ENCODE measurements at regions not wholly inside any gene's neighbourhood (a gene's known extent, or its start where the extent isn't known, plus 50 kb on each side); places are given as distances from the start of the nearest gene placed in this dataset.

DNA sequence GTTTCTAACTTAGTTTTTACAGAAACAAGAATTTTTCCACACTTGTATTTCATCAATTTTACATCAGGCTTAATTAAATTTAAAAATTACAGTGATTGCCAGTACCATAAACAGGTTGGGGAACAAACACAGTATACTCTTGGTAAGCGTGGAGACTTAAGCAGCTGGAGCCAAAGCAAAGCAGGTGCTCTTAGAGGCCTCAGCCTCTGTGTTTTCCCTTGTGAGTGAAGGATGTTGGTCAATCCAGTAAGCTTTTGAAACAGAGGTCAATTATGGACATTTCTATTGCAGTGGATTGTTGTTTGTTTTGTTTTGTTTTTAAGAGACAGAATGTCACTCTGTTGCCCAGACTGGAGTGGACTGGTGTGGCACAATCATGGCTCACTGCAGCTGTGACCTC, 100.6 kb upstream of the CELF2 start:
- no peak overlapping the region for H3K4me2 ChIP-seq (ENCODE audit: control insufficient read depth, insufficient read depth)
- no peak overlapping the region for H2AFZ ChIP-seq (ENCODE audit: control insufficient read depth, low read depth, low read length)
- TF ChIP-seq NFYB (IDR thresholded peaks at IDR 0.05; ENCODE audit: insufficient read depth, low read depth, low read length) (no peak), FOXK2 (IDR thresholded peaks at IDR 0.05) (no peak), STAT1 (conservative IDR thresholded peaks at IDR 0.05) (no peak), POLR2A (IDR thresholded peaks at IDR 0.05; ENCODE audit: low read depth, low read length) (no peak), IKZF2 (IDR thresholded peaks at IDR 0.05) (no peak), CBFB (IDR thresholded peaks at IDR 0.05; ENCODE audit: low read depth) (no peak), RAD51 (IDR thresholded peaks at IDR 0.05) (no peak), ZSCAN29 (IDR thresholded peaks at IDR 0.05) (no peak), ZNF384 (IDR thresholded peaks at IDR 0.05; ENCODE audit: borderline replicate concordance, low read depth, low read length) (no peak), MYB (IDR thresholded peaks at IDR 0.05; ENCODE audit: borderline replicate concordance, low read depth, low read length) (no peak), EED (IDR thresholded peaks at IDR 0.05; ENCODE audit: low read depth) (no peak), CHD1 (IDR thresholded peaks at IDR 0.05; ENCODE audit: low read depth, low read length) (no peak), NR2C1 (IDR thresholded peaks at IDR 0.05) (no peak), SUZ12 (IDR thresholded peaks at IDR 0.05; ENCODE audit: unreplicated experiment) (no peak), NRF1 (conservative IDR thresholded peaks at IDR 0.05; ENCODE audit: low read depth, low read length) (no peak), POLR2AphosphoS2 (IDR thresholded peaks at IDR 0.05; ENCODE audit: low read depth, low read length) (no peak)
- TF ChIP-seq, protein P1, sequence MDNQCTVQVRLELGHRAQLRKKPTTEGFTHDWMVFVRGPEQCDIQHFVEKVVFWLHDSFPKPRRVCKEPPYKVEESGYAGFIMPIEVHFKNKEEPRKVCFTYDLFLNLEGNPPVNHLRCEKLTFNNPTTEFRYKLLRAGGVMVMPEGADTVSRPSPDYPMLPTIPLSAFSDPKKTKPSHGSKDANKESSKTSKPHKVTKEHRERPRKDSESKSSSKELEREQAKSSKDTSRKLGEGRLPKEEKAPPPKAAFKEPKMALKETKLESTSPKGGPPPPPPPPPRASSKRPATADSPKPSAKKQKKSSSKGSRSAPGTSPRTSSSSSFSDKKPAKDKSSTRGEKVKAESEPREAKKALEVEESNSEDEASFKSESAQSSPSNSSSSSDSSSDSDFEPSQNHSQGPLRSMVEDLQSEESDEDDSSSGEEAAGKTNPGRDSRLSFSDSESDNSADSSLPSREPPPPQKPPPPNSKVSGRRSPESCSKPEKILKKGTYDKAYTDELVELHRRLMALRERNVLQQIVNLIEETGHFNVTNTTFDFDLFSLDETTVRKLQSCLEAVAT (IDR thresholded peaks at IDR 0.05), result no peak
- ATAC-seq, result no peak
- CTCF ChIA-PET, result no interaction called here
- intact Hi-C loops (cut with micrococcal nuclease; ENCODE audit: unreplicated experiment) (no loop called here), in situ Hi-C loops (cut with MboI) (no loop called here)
- no peak overlapping the region for H3K9ac ChIP-seq (ENCODE audit: control insufficient read depth, insufficient read depth, low read length)
- BruUV-seq (replicated peaks), result no TSS peak
- no peaks in the 10 kb centered on the region for H3K4me1 ChIP-seq (ENCODE audit: control insufficient read depth, insufficient read depth, low read length)
- RAD21 ChIA-PET (ENCODE audit: unreplicated experiment), result no interaction called here
- POLR2A ChIA-PET, result no interaction called here
- FAIRE-seq, result no peak
- WGBS (ENCODE audit: insufficient coverage, insufficient replicate concordance, low lambda C conversion rate, missing lambda C conversion rate), result 35% methylated on average over 1 of the region's 1 CpG
- DNase-seq (ENCODE audit: low read depth, low spot score), result no peak
- SMC1A ChIA-PET (ENCODE audit: uncharacterized antibody, unreplicated experiment), result no interaction called here
- H3K27me3 ChIP-seq (replicated peaks in 1 of 2; ENCODE audit: control insufficient read depth in 2 of 2, insufficient read depth in 2 of 2, low read length in 1 of 2), result no peaks in the 10 kb centered on the region; a peak in 1 of 4 replicates
- H3K36me3 ChIP-seq (ENCODE audit: control insufficient read depth in 2 of 2, insufficient read depth in 2 of 2, low read length in 1 of 2), result no peaks in the 10 kb centered on the region
- no peak overlapping the region for H3K27ac ChIP-seq (ENCODE audit: control insufficient read depth, insufficient read depth)
- H3K4me3 ChIP-seq, result no peak overlapping the region
- no peaks in the 10 kb centered on the region for H3K9me3 ChIP-seq (replicated peaks; ENCODE audit: control insufficient read depth, insufficient read depth, low read length)
- no peaks in the 10 kb centered on the region for H4K20me1 ChIP-seq (ENCODE audit: control insufficient read depth, insufficient read depth)
- H3K79me2 ChIP-seq (ENCODE audit: control insufficient read depth, insufficient read depth, low read length), result no peaks in the 10 kb centered on the region
